GM19463 (cell line): ENCODE measurements at regions not wholly inside any gene's neighbourhood (a gene's known extent, or its start where the extent isn't known, plus 50 kb on each side); places are given as distances from the start of the nearest gene placed in this dataset.
"Not testable (repeated sequence)": the region's sequence is repeated elsewhere in the genome, so short reads cannot be mapped to it uniquely, and the experiment has no call there.

Experiments used
- ATAC-seq: cut with Tn5 transposase; IDR thresholded peaks from one replicate; pipeline ENCODE4 v1.9.1; 2021; ENCODE audit warnings: mild to moderate bottlenecking, moderate library complexity; ENCODE audit not compliant: unreplicated experiment

DNA sequence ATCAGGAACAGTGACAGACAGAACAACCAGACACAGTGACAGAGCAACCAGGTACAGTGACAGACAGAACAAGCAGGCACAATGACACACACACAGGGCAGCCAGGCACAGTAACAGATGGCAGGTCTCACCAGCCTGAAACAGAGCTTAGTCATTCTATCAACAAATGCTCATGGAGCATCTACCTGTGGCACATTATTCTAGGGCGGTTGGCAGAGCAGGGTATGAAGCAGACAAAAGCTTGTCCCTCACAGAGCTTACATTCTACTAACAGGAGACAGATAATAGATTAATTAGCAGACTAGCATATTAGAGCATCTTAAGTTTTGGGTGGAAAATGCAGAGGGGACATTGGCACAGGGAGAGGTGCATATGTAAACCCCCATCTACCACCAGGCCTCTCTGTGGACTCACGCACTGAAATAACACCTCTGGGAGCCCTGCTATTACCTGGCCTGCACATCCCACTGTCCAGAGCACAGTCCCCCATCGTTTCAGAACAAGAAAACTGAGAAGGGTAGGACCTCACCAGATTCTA is 64.1 kb upstream of the RAB6C start:
- no peak for ATAC-seq

DNA sequence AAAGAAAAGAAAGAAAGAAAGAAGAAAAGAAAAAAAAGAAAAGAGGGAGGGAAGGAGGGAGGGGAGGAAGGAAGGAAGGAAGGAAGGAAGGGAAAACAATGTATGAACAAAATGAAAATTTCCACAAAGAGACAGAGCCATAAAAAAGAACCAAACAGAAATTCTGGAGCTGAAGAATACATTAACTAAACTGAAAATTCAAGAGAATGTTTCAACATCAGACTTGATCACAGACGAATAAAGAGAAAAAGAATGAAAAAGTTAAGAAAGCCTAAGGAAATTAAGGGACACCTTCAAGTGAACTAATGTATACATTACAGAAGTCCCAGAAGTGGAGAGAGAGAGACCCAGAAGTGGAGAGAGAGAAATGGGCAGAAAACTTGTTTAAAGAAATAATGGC is 60.9 kb upstream of the RAB6C start:
- no peak for ATAC-seq

- no peak for ATAC-seq
Observed at GRCh38 chr2:129922571-129923264, 56.7 kb upstream of the RAB6C start.

DNA sequence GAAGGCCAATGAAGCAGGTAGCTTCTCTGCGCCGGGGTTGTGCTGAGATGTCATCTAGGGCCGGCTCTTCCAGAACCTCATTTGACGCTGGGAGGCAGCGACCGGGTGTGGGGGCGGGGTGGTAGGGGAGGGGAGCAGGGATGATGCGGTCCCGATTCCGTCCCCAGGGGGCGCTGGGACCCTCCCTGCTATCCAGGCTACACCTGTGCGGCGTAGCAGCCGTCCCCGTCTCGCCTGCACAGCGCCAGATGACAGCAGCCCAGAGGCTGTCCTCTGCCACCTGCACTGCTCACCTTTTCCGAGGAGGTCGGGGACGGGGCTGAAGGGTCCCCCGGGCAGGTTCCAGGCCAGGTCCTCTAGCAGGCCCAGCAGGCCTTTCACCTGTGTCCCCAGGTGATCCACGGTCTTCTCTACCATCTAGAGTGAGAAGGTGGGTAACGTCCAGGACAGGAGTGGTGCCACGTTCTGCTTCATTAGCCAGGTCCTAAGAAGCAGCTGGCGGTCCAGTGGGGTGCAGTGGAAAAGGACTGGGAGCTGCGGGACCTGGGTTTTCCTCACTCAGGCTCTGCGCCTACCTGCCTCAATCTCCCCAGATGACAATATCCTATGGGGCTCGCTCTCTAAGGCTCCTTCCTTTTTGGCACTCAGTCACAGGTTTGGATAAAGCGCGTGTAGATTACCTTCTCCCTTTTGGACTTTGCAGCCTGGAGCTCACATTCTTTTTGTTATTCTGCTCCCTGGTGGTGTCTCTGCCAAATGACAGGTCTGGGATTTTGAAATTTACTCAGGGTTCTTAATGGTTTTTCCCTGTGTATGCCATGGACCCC is 56.0 kb upstream of the RAB6C start:
- ATAC-seq, result no peak

DNA sequence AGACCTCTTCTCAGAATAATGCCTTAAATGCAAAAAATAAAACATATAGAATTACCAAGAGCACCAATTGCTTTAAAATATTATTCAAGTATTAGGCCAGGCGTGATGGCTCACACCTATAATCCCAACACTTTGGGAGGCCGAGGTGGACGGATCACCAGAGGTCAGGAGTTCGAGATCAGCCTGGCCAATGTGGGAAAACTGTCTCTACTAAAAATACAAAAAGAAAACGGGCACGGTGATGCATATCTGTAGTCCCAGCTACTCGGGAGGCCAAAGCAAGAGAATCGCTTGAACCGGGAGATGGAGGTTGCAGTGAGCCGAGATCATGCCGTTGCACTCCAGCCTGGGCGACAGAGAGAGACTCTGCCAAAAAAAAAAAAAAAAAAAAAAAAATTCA is 55.4 kb upstream of the RAB6C start:
- not testable (repeated sequence) for ATAC-seq

GRCh38 chr2:129925381-129925780 is 54.1 kb upstream of the RAB6C start:
- ATAC-seq, result no peak

GRCh38 chr2:129927696-129928095 is 51.8 kb upstream of the RAB6C start:
- ATAC-seq, result no peak

DNA sequence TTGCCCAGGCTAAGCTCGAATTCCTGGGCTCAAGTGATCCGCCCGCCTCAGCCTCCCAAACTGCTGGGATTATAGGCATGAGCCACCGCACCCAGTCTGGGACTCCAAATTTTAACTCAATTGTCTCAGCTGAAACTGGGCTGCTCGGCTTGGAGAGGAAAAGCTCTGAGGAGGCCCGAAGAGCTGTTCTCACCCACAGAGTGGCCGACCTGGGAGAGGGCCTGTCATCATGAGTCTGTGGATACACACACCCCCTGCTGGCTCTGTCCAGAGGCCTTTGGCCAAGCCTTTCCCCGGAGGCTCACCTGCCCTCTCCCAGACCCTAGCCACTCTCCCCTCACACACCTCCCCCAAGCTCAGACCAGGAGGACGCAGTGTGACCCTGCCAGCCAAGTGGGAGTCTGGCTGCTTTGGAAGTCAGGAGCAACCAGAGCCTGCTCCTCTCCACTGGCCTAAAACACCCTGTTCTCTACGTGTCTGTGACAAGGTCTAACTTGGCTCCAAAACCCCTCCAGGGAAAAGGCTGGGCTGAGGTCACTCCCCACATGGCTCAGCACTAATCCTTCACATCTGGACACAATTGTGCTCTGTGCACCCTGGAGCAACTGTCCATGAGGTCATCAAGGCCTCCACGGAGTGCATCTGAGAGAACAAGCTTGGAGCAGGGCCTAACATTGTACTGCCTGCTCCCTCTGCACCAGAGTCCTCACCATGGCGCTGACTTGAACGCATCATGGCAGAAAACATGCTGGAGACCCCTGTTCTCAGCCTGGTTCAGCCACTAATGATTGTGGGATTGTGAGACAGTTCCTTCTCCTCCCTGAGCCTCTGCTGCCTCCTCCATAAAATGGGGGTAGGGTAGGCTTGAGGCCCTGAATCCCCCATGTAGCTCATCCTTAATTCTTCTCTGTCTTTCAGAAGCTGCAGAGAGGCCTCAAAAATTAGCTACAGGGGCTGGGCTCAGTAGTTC is 49.9 kb upstream of the RAB6C start:
- ATAC-seq, result no peak
